CD14-positive monocyte (primary cell): ENCODE measurements at regions not wholly inside any gene's neighbourhood (a gene's known extent, or its start where the extent isn't known, plus 50 kb on each side); places are given as distances from the start of the nearest gene placed in this dataset.

ENCODE experiments used
- DNase-seq, 3 donors: peaks; one replicate each; pipeline ENCODE4 v3.0.0-alpha.2; 2011 to 2022
- H2AFZ ChIP-seq: 2 replicates; pipeline ENCODE4 v1.6.0; 2012; ENCODE audit warnings: mild to moderate bottlenecking, low read depth, low read length, inconsistent platforms; ENCODE audit not compliant: insufficient read depth, poor library complexity, severe bottlenecking
- H3K27ac ChIP-seq, 2 donors: 1 replicate in 1 of 2; 2 replicates in 1 of 2; pipeline ENCODE4 v1.5.1; 2012 to 2013; ENCODE audit warnings: low read length in 2 of 2, control low read depth in 1 of 2, inconsistent platforms in 1 of 2, low read depth in 1 of 2, mild to moderate bottlenecking in 1 of 2
- H3K27me3 ChIP-seq, 2 donors: one replicate each; pipeline versions ENCODE4 v1.6.0 to v1.6.1; 2011 to 2013; ENCODE audit warnings: low read length in 2 of 2; ENCODE audit not compliant: control insufficient read depth in 2 of 2, insufficient read depth in 2 of 2
- H3K36me3 ChIP-seq, 2 donors: replicated peaks in 1 of 2; 1 replicate in 1 of 2; 2 replicates in 1 of 2; pipeline versions ENCODE4 v1.5.1 to v1.6.1; 2012 to 2013; ENCODE audit warnings: low read length in 2 of 2, control low read depth in 1 of 2, inconsistent platforms in 1 of 2, mild to moderate bottlenecking in 1 of 2; ENCODE audit not compliant: insufficient read depth in 2 of 2, control insufficient read depth in 1 of 2
- H3K4me1 ChIP-seq, 2 donors: 1 replicate in 1 of 2; 2 replicates in 1 of 2; pipeline versions ENCODE4 v1.5.1 to v1.6.1; 2012 to 2013; ENCODE audit warnings: low read length in 2 of 2, control low read depth in 1 of 2, inconsistent platforms in 1 of 2, mild to moderate bottlenecking in 1 of 2, moderate library complexity in 1 of 2; ENCODE audit not compliant: insufficient read depth in 2 of 2, control insufficient read depth in 1 of 2
- H3K4me2 ChIP-seq: replicated peaks from 2 replicates; pipeline ENCODE3; 2012; ENCODE audit warnings: low read length, moderate library complexity, mild to moderate bottlenecking; ENCODE audit not compliant: poor library complexity, severe bottlenecking; ENCODE audit errors: extremely low read depth
- H3K4me3 ChIP-seq, 3 experiments: fragments of 200-600 bp in 1 of 3; sonication (generic) in 1 of 3; replicated peaks in 1 of 3; 1 replicate in 2 of 3; 2 replicates in 1 of 3; pipeline ENCODE4 v1.5.1; 2011 to 2013; ENCODE audit warnings: low read length in 3 of 3, mild to moderate bottlenecking in 3 of 3, control low read depth in 2 of 3, low read depth in 2 of 3, inconsistent platforms in 1 of 3, moderate library complexity in 1 of 3
- H3K79me2 ChIP-seq: 2 replicates; pipeline ENCODE4 v1.6.0; 2012; ENCODE audit warnings: mild to moderate bottlenecking, control low read depth, inconsistent platforms, low read length, moderate library complexity; ENCODE audit not compliant: insufficient read depth
- H3K9ac ChIP-seq: 2 replicates; pipeline ENCODE4 v1.6.0; 2017; ENCODE audit warnings: low read length, mild to moderate bottlenecking; ENCODE audit not compliant: insufficient read depth, poor library complexity, severe bottlenecking
- H3K9me3 ChIP-seq, 2 donors: replicated peaks in 1 of 2; 1 replicate in 1 of 2; 2 replicates in 1 of 2; pipeline versions ENCODE4 v1.5.1 to v1.6.1; 2012 to 2013; ENCODE audit warnings: low read length in 2 of 2, control low read depth in 1 of 2; ENCODE audit not compliant: control insufficient read depth in 1 of 2, insufficient read depth in 1 of 2
- H4K20me1 ChIP-seq: 2 replicates; pipeline ENCODE4 v1.6.0; 2012; ENCODE audit warnings: mild to moderate bottlenecking, low read length, control low read depth, moderate library complexity; ENCODE audit not compliant: insufficient read depth
- H3K27ac Mint-ChIP-seq, 7 donors: one replicate each; pipeline ENCODE4 v1.8.0; 2020; ENCODE audit warnings: mild to moderate bottlenecking in 7 of 7, mixed read lengths in 7 of 7, moderate library complexity in 6 of 7, inconsistent platforms in 2 of 7
- H3K27me3 Mint-ChIP-seq, 3 donors: one replicate each; pipeline ENCODE4 v1.8.0; 2021 to 2022; ENCODE audit warnings: low read depth in 3 of 3, mild to moderate bottlenecking in 3 of 3, mixed read lengths in 3 of 3, moderate library complexity in 3 of 3, inconsistent platforms in 1 of 3
- H3K36me3 Mint-ChIP-seq, 2 donors: one replicate each; pipeline ENCODE4 v1.8.0; 2020; ENCODE audit warnings: mixed read lengths in 2 of 2, inconsistent platforms in 1 of 2, mild to moderate bottlenecking in 1 of 2
- H3K4me1 Mint-ChIP-seq: one replicate; pipeline ENCODE4 v1.8.0; 2020; ENCODE audit warnings: mild to moderate bottlenecking, mixed read lengths
- H3K4me3 Mint-ChIP-seq, 2 donors: one replicate each; pipeline ENCODE4 v1.8.0; 2020; ENCODE audit warnings: mild to moderate bottlenecking in 2 of 2, mixed read lengths in 2 of 2, moderate library complexity in 1 of 2
- H3K9me3 Mint-ChIP-seq, 7 donors: one replicate each; pipeline ENCODE4 v1.8.0; 2020 to 2022; ENCODE audit warnings: mixed read lengths in 7 of 7, mild to moderate bottlenecking in 6 of 7, moderate library complexity in 6 of 7, inconsistent platforms in 2 of 7
- CTCF ChIP-seq: fragments of 200-600 bp; IDR thresholded peaks from one replicate; pipeline ENCODE4 v1.8.0; 2022; ENCODE audit warnings: antibody characterized with exemption, mild to moderate bottlenecking
- WGBS: methylation state at CpG from one replicate; pipeline ENCODE4 v1.1.5; 2013; ENCODE audit warnings: missing lambda C conversion rate; ENCODE audit not compliant: insufficient coverage; 5-methylcytosine and 5-hydroxymethylcytosine counted together
- intact Hi-C, 2 donors: fragments of 100-400 bp; cut with micrococcal nuclease; formaldehyde crosslinking; loops; one replicate each; pipeline versions ENCODE4 v1.15.0 to v1.15.1; 2023

GRCh38 chr3:31391150-31391549 lies 141.6 kb upstream of the STT3B start:
- H3K79me2 ChIP-seq, result no peaks in the 10 kb centered on the region
- Mint-ChIP-seq H3K4me3 (no peak overlapping the region), H3K9me3 (peaks cover 6 to 14% (median 9%) of the 10 kb centered on the region in 7 donors), H3K27ac (no peak overlapping the region), H3K4me1 (no peaks in the 10 kb centered on the region), H3K36me3 (no peaks in the 10 kb centered on the region), H3K27me3 (no peaks in the 10 kb centered on the region)
- no peak for TF ChIP-seq CTCF
- H3K4me3 ChIP-seq, result no peak overlapping the region
- 44% methylated on average over 2 of the region's 3 CpGs for WGBS
- H3K4me2 ChIP-seq, result no peak overlapping the region
- H4K20me1 ChIP-seq, result no peaks in the 10 kb centered on the region
- H3K36me3 ChIP-seq, result no peaks in the 10 kb centered on the region
- intact Hi-C loops, result no loop called here
- H2AFZ ChIP-seq, result no peak overlapping the region
- no peaks in the 10 kb centered on the region for H3K4me1 ChIP-seq
- no peak overlapping the region for H3K9ac ChIP-seq
- peaks cover 6 to 10% of the 10 kb centered on the region in 2 donors for H3K9me3 ChIP-seq
- H3K27ac ChIP-seq, result no peak overlapping the region
- no peaks in the 10 kb centered on the region for H3K27me3 ChIP-seq
- no peak for DNase-seq

GRCh38 chr3:31392568-31392967 lies 140.2 kb upstream of the STT3B start:
- Histone ChIP-seq H3K9me3 (no peaks in the 10 kb centered on the region), H4K20me1 (no peaks in the 10 kb centered on the region), H3K27ac (no peak overlapping the region), H3K4me2 (no peak overlapping the region), H3K4me1 (no peaks in the 10 kb centered on the region), H3K79me2 (no peaks in the 10 kb centered on the region), H3K36me3 (no peaks in the 10 kb centered on the region), H3K27me3 (no peaks in the 10 kb centered on the region), H3K9ac (no peak overlapping the region), H3K4me3 (no peak overlapping the region), H2AFZ (no peak overlapping the region)
- no peak overlapping the region for H3K27ac Mint-ChIP-seq
- TF ChIP-seq CTCF, result no peak
- no peaks in the 10 kb centered on the region for H3K36me3 Mint-ChIP-seq
- H3K4me1 Mint-ChIP-seq, result no peaks in the 10 kb centered on the region
- H3K27me3 Mint-ChIP-seq, result no peaks in the 10 kb centered on the region
- DNase-seq, result no peak
- 100% methylated on average over 1 of the region's 2 CpGs for WGBS
- peaks cover 0 to 2% (median 0%) of the 10 kb centered on the region in 7 donors for H3K9me3 Mint-ChIP-seq
- H3K4me3 Mint-ChIP-seq, result no peak overlapping the region
- intact Hi-C loops, result no loop called here
